NCI-H146 (cell line): ENCODE measurements at regions not wholly inside any gene's neighbourhood (a gene's known extent, or its start where the extent isn't known, plus 50 kb on each side); places are given as distances from the start of the nearest gene placed in this dataset.

Experiments used
- DNase-seq: peaks from one replicate; lab custom pipeline; 2025; lab: John Stamatoyannopoulos, UW

GRCh38 chr1:2971101-2971501 lies 50.2 kb upstream of the ACTRT2 start:
- DNase-seq: no peak
